DOHH2 (cell line): ENCODE measurements at regions not wholly inside any gene's neighbourhood (a gene's known extent, or its start where the extent isn't known, plus 50 kb on each side); places are given as distances from the start of the nearest gene placed in this dataset.

Experiments used
- H3F3A ChIP-seq: fragments of 200-600 bp; sonication (generic), shearing (Covaris generic); 2 replicates; pipeline ENCODE4 v1.6.0; 2016; ENCODE audit warnings: antibody characterized with exemption, mild to moderate bottlenecking; ENCODE audit not compliant: control insufficient read depth, insufficient read depth
- H3K27ac ChIP-seq: fragments of 200-600 bp; sonication (generic); 2 replicates; pipeline ENCODE4 v1.5.1; 2014; ENCODE audit warnings: low read depth, mild to moderate bottlenecking, low read length, moderate library complexity
- H3K27me3 ChIP-seq: fragments of 200-600 bp; sonication (generic); 2 replicates; pipeline ENCODE4 v1.6.1; 2014; ENCODE audit warnings: mild to moderate bottlenecking, low read length, mixed read lengths; ENCODE audit not compliant: control insufficient read depth
- H3K36me3 ChIP-seq: fragments of 200-600 bp; sonication (generic); 2 replicates; pipeline ENCODE4 v1.6.1; 2014; ENCODE audit warnings: mild to moderate bottlenecking, low read length, moderate library complexity, mixed read lengths; ENCODE audit not compliant: control insufficient read depth
- H3K4me1 ChIP-seq: fragments of 200-600 bp; sonication (generic); 2 replicates; pipeline ENCODE4 v1.6.1; 2014; ENCODE audit warnings: mild to moderate bottlenecking, low read length, mixed read lengths; ENCODE audit not compliant: control insufficient read depth
- H3K4me2 ChIP-seq: fragments of 200-600 bp; sonication (generic); 2 replicates; pipeline ENCODE4 v1.6.0; 2014; ENCODE audit warnings: mild to moderate bottlenecking, low read length, moderate library complexity
- H3K4me3 ChIP-seq: fragments of 200-600 bp; sonication (generic); 2 replicates; pipeline ENCODE4 v1.5.1; 2014; ENCODE audit warnings: mild to moderate bottlenecking, low read length, mixed read lengths
- H3K79me2 ChIP-seq: fragments of 200-600 bp; sonication (generic); 2 replicates; pipeline ENCODE4 v1.6.1; 2014; ENCODE audit warnings: mild to moderate bottlenecking, low read length, mixed read lengths; ENCODE audit not compliant: control insufficient read depth
- H3K9me2 ChIP-seq: fragments of 200-600 bp; sonication (generic); replicated peaks from 2 replicates; pipeline ENCODE4 v1.6.1; 2014; ENCODE audit warnings: mild to moderate bottlenecking, low read length, mixed read lengths; ENCODE audit not compliant: control insufficient read depth
- H3K9me3 ChIP-seq: fragments of 200-600 bp; sonication (generic); 2 replicates; pipeline ENCODE4 v1.6.1; 2014; ENCODE audit warnings: antibody characterized with exemption, low read length, mixed read lengths; ENCODE audit not compliant: control insufficient read depth, insufficient read depth
- H4K20me1 ChIP-seq: fragments of 200-600 bp; sonication (generic); 2 replicates; pipeline ENCODE4 v1.6.0; 2014; ENCODE audit warnings: low read depth, mild to moderate bottlenecking, antibody characterized with exemption, low read length, moderate library complexity; ENCODE audit not compliant: control insufficient read depth, insufficient read depth
- CTCF ChIP-seq: fragments of 200-600 bp; sonication (generic); IDR thresholded peaks from one replicate; pipeline ENCODE4 v1.5.1; 2014; ENCODE audit warnings: antibody characterized with exemption, mild to moderate bottlenecking, low read depth, low read length; ENCODE audit not compliant: poor library complexity, severe bottlenecking
- EZH2phosphoT487 ChIP-seq: fragments of 200-600 bp; sonication (generic); IDR thresholded peaks from 2 replicates; pipeline ENCODE4 v1.6.1; 2017; ENCODE audit warnings: borderline replicate concordance, mild to moderate bottlenecking, antibody characterized with exemption, low read length, moderate library complexity, mixed read lengths

GRCh38 chr12:107318806-107319532 lies 225.6 kb upstream of the CRY1 start:
- Histone ChIP-seq H3K27ac (no peak overlapping the region), H3K4me2 (no peak overlapping the region), H3K36me3 (no peaks in the 10 kb centered on the region), H3K9me2 (no peaks in the 10 kb centered on the region), H3K4me1 (no peaks in the 10 kb centered on the region), H4K20me1 (no peaks in the 10 kb centered on the region), H3K4me3 (no peak overlapping the region), H3F3A (no peaks in the 10 kb centered on the region), H3K9me3 (no peaks in the 10 kb centered on the region), H3K27me3 (no peaks in the 10 kb centered on the region), H3K79me2 (no peaks in the 10 kb centered on the region)
- TF ChIP-seq CTCF (no peak), EZH2phosphoT487 (no peak)

GRCh38 chr12:107319533-107320032 lies 226.2 kb upstream of the CRY1 start:
- no peak for TF ChIP-seq CTCF
- no peak for TF ChIP-seq EZH2phosphoT487
- H3K4me3 ChIP-seq, result no peak overlapping the region
- H3K27me3 ChIP-seq, result no peaks in the 10 kb centered on the region
- no peaks in the 10 kb centered on the region for H4K20me1 ChIP-seq
- no peak overlapping the region for H3K4me2 ChIP-seq
- no peaks in the 10 kb centered on the region for H3K79me2 ChIP-seq
- no peaks in the 10 kb centered on the region for H3K9me2 ChIP-seq
- no peaks in the 10 kb centered on the region for H3K9me3 ChIP-seq
- no peak overlapping the region for H3K27ac ChIP-seq
- no peaks in the 10 kb centered on the region for H3F3A ChIP-seq
- no peaks in the 10 kb centered on the region for H3K4me1 ChIP-seq
- H3K36me3 ChIP-seq, result no peaks in the 10 kb centered on the region

- H3K9me3 ChIP-seq, result no peaks in the 10 kb centered on the region
- no peaks in the 10 kb centered on the region for H3K9me2 ChIP-seq
- no peaks in the 10 kb centered on the region for H4K20me1 ChIP-seq
- no peaks in the 10 kb centered on the region for H3K79me2 ChIP-seq
- no peaks in the 10 kb centered on the region for H3K36me3 ChIP-seq
- H3K27ac ChIP-seq, result no peak overlapping the region
- no peaks in the 10 kb centered on the region for H3K27me3 ChIP-seq
- H3K4me3 ChIP-seq, result no peak overlapping the region
- H3K4me1 ChIP-seq, result no peaks in the 10 kb centered on the region
- no peak overlapping the region for H3K4me2 ChIP-seq
- no peak for TF ChIP-seq EZH2phosphoT487
- no peak for TF ChIP-seq CTCF
- H3F3A ChIP-seq, result no peaks in the 10 kb centered on the region
Measured at GRCh38 chr12:107320033-107320928, 226.9 kb upstream of the CRY1 start.
